SK-MEL-5 (cell line): ENCODE measurements at regions not wholly inside any gene's neighbourhood (a gene's known extent, or its start where the extent isn't known, plus 50 kb on each side); places are given as distances from the start of the nearest gene placed in this dataset.

Experiments used
- DNase-seq: peaks from one replicate; pipeline ENCODE4 v3.0.0-alpha.2; 2016; ENCODE audit warnings: low read depth, low spot score
- in situ Hi-C: cut with HindIII; loops from 2 replicates; pipeline ENCODE4 v1.10.0; 2016; ENCODE audit warnings: low sequenced_read_pairs, high pct_unique_total_duplicates, low pct_unique_long_range_greater_than_20kb

DNA sequence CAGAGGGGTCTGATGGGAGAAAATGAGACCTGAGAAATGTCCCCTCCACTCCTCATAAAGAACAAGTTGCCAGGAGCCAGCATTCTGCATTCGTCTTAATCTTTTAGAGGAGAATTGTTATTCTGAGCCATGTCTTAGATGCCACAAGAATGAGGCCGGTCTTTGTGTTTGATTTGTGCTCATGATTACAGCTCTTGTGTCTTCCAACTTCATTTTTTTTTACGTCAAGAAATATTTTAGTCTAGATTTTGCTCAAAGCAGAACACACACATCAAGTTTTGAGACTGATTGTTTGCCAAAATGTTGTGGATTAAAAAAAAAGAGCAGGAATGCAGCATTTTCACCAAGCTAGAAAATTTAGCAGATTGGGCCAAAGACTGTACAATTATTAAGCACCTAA lies 130.6 kb upstream of the PITX2 start:
- DNase-seq, result no peak
- in situ Hi-C loops, result no loop called here

DNA sequence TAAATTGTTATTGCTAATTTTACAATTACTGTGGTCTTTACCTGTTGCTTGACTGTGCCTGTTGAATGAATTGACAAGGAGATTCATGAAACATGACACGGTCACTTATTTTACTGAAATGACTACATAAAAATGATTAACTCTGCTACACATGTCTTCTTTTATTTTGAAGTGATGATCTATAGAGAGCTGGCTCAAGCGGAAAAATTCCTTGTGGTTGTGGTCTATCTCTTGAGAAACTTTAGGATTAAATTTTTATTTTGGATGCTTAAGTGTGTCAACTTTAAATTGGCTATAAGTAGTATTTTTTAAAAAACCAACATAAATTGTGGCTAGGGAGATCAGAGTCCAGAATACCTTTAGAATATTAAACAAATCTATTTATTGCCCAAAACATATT lies 131.8 kb upstream of the PITX2 start:
- no peak for DNase-seq
- in situ Hi-C loops, result no loop called here

- no peak for DNase-seq
- in situ Hi-C loops, result no loop called here
Observed at GRCh38 chr4:110769578-110769977, 146.7 kb upstream of the PITX2 start.

- in situ Hi-C loops, result no loop called here
Observed at GRCh38 chr4:110770353-110770752, 147.5 kb upstream of the PITX2 start.

GRCh38 chr4:110778521-110778920 lies 155.6 kb upstream of the PITX2 start:
- in situ Hi-C loops, result no loop called here
- no peak for DNase-seq

More at GRCh38 chr4:110770353-110770752, 147.5 kb upstream of the PITX2 start:
- no peak for DNase-seq

GRCh38 chr4:110780538-110780937 lies 157.7 kb upstream of the PITX2 start:
- no peak for DNase-seq
- in situ Hi-C loops, result no loop called here

- no peak for DNase-seq
- in situ Hi-C loops, result no loop called here
Observed at GRCh38 chr4:110781944-110782343, 159.1 kb upstream of the PITX2 start.

GRCh38 chr4:110787109-110787508 lies 164.2 kb upstream of the PITX2 start:
- in situ Hi-C loops, result no loop called here
- no peak for DNase-seq

DNA sequence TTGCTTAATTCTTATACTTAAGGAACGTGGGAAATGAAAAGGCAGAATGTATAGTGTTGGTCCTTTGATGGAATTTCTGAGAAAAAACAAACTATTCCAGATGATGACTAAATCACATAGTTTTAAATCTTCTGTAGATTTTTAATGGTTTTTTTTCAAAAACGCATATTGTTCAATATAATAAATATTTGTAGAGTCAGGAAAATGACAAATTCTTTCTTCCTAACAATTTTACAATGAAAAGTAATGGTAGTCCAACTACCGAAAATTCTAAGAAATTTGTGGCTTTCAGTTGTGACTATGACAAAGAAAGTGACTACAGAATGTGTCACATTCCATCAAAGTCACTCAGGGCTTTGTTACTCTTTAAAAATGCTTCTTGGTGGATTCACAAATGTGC lies 164.8 kb upstream of the PITX2 start:
- in situ Hi-C loops, result no loop called here
- no peak for DNase-seq

- in situ Hi-C loops, result no loop called here
- DNase-seq, result no peak
Observed at GRCh38 chr4:110788302-110788701, 165.4 kb upstream of the PITX2 start.

GRCh38 chr4:110792036-110792435 lies 169.2 kb upstream of the PITX2 start:
- no peak for DNase-seq
- in situ Hi-C loops, result no loop called here

- in situ Hi-C loops, result no loop called here
- no peak for DNase-seq
Observed at GRCh38 chr4:110793381-110793801, 170.5 kb upstream of the PITX2 start.

DNA sequence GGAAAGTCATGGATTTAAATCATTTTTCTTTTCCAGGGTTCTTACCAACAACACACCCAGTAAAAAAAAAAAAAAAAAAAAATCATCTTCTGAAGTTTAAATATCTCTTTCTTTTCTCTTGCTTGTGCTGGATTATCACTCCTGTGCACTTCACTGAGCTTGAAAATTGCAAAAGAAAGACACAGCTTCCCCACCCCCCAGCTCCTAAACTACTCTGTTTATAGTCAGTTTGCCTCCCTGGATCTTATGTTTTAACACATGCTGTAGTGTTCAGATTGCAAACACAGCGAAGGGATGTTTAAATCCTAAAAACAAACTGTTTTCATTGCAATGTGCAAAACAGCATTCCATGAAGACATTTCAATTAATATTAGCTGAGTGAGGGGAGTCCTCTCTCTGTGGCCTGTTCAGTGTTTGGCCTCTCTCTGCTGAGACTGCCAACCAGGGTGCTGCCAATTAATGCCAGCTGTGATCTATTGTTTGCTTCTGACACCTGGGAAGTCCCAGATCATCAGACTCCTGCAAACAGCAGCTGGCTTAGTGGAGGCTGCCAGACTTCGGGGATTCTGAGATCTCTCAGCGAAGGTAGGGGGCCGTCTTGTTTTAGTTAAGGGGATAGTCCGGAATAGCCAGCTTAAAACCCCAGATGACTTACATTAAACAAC lies 171.1 kb upstream of the PITX2 start:
- in situ Hi-C loops, result no loop called here
- DNase-seq, result no peak

DNA sequence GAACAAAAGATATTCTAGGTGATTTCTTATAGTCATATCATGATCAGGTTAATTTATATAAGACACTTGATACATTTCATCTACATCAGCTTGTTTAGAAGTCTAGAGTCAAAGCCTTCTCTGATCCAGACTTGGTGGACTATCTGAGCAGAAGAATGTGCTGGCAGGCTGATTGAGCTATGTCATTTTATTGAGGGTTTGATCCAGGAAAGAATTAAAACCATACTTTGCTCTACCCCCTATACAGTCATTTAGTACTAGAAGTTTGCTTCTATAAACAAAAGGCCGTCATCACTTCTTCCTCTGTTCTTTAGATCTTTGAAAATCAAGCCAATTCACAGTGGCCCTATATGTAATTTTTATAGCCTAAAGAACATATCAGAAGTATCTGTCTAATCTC lies 173.1 kb upstream of the PITX2 start:
- DNase-seq, result no peak
- in situ Hi-C loops, result no loop called here

DNA sequence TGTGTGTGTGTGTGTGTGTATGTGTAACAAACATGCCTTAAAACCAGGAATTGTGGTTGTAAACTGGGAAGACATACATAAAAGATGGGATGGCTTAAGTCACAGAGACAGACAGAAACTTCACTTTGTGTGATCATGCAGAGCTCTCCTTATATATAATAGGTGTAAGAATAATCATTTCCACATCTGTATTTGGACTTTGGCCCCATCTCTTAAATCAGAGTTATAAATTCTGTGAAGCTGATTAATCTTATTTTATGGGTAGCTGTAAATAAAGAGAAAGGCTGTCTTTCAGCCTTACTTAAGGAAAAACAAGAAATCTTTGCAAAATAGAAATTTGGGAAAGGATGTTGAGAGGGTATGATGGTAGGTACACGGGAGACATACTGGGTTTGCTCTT lies 174.6 kb upstream of the PITX2 start:
- in situ Hi-C loops, result no loop called here
- DNase-seq, result no peak

- in situ Hi-C loops, result no loop called here
- no peak for DNase-seq
Observed at GRCh38 chr4:110798687-110799086, 175.8 kb upstream of the PITX2 start.

DNA sequence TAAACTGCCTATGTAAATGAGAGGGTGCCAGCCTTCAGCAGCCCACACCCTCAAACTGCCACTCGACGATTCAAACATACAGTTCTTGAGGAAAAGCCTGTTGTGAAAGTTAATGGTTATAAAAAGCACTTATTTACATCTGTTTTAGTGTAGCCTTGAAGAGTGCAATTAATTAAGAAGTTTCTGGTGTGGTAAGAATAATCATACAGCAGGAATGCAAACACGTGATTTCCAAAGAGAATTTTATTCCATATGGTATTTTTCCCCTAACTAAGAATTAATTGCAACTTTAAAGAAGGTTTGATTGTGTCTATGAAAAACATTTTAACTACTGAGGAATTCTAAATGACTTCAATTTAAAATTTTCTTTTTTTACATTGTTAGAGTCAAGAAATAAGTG lies 176.3 kb upstream of the PITX2 start:
- in situ Hi-C loops, result no loop called here
- DNase-seq, result no peak

GRCh38 chr4:110801591-110801990 lies 178.7 kb upstream of the PITX2 start:
- in situ Hi-C loops, result no loop called here
- DNase-seq, result no peak

DNA sequence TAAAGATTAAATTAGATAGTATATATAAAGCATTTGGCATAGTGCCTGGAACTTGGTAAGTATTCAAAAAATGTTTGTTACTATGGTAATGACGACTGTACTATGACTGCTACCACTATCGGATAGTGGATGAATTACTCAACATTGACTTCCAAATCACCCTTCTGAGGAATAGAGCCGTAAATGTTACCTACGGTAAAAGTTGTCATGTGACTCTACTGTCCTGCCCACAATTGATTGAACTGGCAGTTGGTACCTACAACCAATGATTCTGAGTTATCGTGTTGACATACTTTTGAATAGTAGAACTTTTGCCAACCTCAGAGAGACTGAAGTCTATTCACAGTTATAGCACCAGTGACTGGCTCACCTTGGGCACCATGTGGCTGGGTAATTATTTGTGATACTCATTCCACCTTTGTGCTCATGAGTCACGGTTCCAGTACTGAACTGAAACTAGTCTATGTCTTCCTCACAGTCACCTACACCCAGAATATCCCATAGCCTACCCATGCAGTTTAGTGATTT lies 185.5 kb upstream of the PITX2 start:
- DNase-seq, result no peak
- in situ Hi-C loops, result no loop called here

DNA sequence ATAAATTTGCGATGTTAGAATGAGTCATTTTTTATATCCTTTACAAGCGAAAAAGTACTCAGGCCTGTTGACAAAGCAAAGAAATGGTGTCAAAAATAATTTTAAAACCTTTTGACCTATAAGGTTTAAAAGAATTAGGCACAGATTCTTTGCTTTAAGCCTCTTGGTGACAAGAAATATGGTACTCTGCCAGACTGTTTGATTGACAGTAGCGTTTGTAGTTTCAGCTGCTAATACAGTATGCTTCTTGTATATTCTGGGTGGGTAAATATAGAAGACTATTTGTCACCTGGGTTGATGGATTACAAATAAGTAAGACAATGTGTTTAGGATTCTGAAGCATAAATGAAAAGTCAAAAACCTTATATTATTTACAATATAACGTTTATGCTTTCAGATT lies 193.1 kb upstream of the PITX2 start:
- in situ Hi-C loops, result no loop called here
- no peak for DNase-seq
